ENCODE measurements at regions not wholly inside any gene's neighbourhood (a gene's known extent, or its start where the extent isn't known, plus 50 kb on each side); places are given as distances from the start of the nearest gene placed in this dataset.

DNA sequence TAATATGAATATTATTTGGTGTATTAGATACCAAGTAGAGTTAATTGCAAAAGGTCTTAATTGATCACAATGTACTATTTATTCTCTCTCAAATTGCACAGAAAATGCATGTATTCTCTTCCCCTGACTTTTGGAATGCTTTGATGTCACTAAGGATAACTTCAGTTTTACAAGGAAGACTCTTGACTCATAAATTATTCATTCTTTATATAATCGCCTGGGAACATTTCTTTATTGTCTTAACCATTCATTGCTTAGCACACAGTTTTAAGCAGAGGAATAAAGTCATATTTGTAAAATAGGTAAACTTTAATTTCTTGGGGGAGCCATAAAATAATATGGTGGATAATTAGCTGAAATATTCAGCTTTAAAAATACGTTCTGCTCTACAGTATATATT, 306.0 kb upstream of the TMEM229A start:
- no peak for TF ChIP-seq EZH2phosphoT487 (IDR thresholded peaks at IDR 0.05; ENCODE audit: low read length)
- TF ChIP-seq, protein P1, sequence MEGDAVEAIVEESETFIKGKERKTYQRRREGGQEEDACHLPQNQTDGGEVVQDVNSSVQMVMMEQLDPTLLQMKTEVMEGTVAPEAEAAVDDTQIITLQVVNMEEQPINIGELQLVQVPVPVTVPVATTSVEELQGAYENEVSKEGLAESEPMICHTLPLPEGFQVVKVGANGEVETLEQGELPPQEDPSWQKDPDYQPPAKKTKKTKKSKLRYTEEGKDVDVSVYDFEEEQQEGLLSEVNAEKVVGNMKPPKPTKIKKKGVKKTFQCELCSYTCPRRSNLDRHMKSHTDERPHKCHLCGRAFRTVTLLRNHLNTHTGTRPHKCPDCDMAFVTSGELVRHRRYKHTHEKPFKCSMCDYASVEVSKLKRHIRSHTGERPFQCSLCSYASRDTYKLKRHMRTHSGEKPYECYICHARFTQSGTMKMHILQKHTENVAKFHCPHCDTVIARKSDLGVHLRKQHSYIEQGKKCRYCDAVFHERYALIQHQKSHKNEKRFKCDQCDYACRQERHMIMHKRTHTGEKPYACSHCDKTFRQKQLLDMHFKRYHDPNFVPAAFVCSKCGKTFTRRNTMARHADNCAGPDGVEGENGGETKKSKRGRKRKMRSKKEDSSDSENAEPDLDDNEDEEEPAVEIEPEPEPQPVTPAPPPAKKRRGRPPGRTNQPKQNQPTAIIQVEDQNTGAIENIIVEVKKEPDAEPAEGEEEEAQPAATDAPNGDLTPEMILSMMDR (IDR thresholded peaks at IDR 0.05; ENCODE audit: low read length), result no peak
- H3K9me3 ChIP-seq (replicated peaks; ENCODE audit: insufficient read depth, low read length), result no peaks in the 10 kb centered on the region
- H3F3A ChIP-seq (ENCODE audit: insufficient read depth, low read length), result no peaks in the 10 kb centered on the region
- no peaks in the 10 kb centered on the region for H3K79me2 ChIP-seq (ENCODE audit: low read length)
- H3K9me2 ChIP-seq (replicated peaks; ENCODE audit: insufficient read depth, low read length), result no peaks in the 10 kb centered on the region
- no peak overlapping the region for H3K4me3 ChIP-seq (ENCODE audit: low read length)
- no peak overlapping the region for H3K9ac ChIP-seq (ENCODE audit: low read length)
- H4K20me1 ChIP-seq (ENCODE audit: insufficient read depth, low read length), result no peaks in the 10 kb centered on the region
- no peak overlapping the region for H3K4me2 ChIP-seq (ENCODE audit: low read depth, low read length)
- H3K36me3 ChIP-seq (replicated peaks; ENCODE audit: insufficient read depth, low read length), result no peaks in the 10 kb centered on the region
- no peak overlapping the region for H2AFZ ChIP-seq (ENCODE audit: low read length)
- DNase-seq, result no peak
- H3K27me3 ChIP-seq (replicated peaks; ENCODE audit: insufficient read depth, low read length), result no peaks in the 10 kb centered on the region
- H3K4me1 ChIP-seq (ENCODE audit: low read length), result no peaks in the 10 kb centered on the region
- no peak overlapping the region for H3K27ac ChIP-seq (ENCODE audit: low read length)

DNA sequence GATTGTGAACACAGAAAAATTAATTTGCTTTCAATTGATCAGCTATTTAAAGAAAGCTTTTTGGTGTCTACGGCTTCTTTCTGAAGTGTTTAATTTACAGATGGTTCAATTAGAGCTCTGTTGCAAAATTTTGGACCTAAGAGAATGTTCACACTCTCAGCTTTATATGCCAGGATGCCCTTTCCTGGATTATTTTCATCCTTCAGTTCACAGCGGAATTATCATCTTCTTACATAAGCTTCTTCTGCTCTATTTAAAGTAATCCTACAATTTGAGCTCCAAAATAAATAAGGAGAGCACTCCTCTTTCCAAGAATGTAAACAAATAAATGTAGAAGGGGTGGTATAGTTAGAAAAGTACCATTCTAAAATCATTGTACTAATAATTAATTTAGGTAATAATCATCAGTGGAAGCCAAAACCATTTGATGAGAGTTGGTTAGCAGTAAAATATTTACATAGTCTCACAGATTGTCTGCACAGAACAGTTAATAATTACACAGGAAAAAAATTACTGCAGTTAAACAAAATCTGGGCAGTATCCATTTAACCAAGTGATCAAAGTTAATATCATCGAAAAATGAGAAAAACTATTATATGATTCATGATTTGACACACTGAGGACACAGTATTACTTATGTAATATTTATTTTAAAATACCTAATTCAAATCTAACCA, 298.0 kb upstream of the TMEM229A start:
- Histone ChIP-seq H2AFZ (ENCODE audit: low read length) (no peak overlapping the region), H3K36me3 (replicated peaks; ENCODE audit: insufficient read depth, low read length) (no peaks in the 10 kb centered on the region), H3F3A (ENCODE audit: insufficient read depth, low read length) (no peaks in the 10 kb centered on the region), H3K9me3 (replicated peaks; ENCODE audit: insufficient read depth, low read length) (no peaks in the 10 kb centered on the region), H3K4me3 (ENCODE audit: low read length) (no peak overlapping the region), H4K20me1 (ENCODE audit: insufficient read depth, low read length) (no peaks in the 10 kb centered on the region), H3K4me1 (ENCODE audit: low read length) (no peaks in the 10 kb centered on the region), H3K4me2 (ENCODE audit: low read depth, low read length) (no peak overlapping the region), H3K79me2 (ENCODE audit: low read length) (no peaks in the 10 kb centered on the region), H3K9ac (ENCODE audit: low read length) (no peak overlapping the region), H3K27me3 (replicated peaks; ENCODE audit: insufficient read depth, low read length) (no peaks in the 10 kb centered on the region), H3K9me2 (replicated peaks; ENCODE audit: insufficient read depth, low read length) (no peaks in the 10 kb centered on the region), H3K27ac (ENCODE audit: low read length) (no peak overlapping the region)
- no peak for DNase-seq
- TF ChIP-seq, protein P1 (IDR thresholded peaks at IDR 0.05; ENCODE audit: low read length), result no peak
- TF ChIP-seq EZH2phosphoT487 (IDR thresholded peaks at IDR 0.05; ENCODE audit: low read length), result no peak
- no peak for TF ChIP-seq EZH2 (optimal IDR thresholded peaks at IDR 0.05; ENCODE audit: low read depth, low read length)

DNA sequence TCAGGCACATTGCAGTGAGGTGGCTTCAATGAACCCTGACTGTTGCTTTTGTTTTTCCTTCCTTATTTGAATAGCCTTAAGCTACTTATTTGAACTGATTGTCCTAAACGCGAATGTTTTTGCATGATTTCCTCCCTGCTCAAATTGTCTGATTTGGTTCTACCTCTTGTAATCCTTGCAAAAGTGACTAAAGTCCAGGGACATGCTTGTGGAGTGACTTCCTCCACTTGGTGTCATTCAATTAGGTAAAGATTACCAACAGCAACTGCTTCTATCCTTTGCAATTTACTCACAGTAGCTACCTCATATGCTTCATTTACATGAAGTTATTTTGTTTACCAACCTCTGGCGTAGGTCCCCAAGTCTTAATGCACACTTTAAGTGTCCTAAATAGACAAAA, 295.9 kb upstream of the TMEM229A start:
- no peaks in the 10 kb centered on the region for H3K9me3 ChIP-seq (replicated peaks; ENCODE audit: insufficient read depth, low read length)
- no peaks in the 10 kb centered on the region for H4K20me1 ChIP-seq (ENCODE audit: insufficient read depth, low read length)
- H3K9ac ChIP-seq (ENCODE audit: low read length), result no peak overlapping the region
- no peaks in the 10 kb centered on the region for H3F3A ChIP-seq (ENCODE audit: insufficient read depth, low read length)
- H3K79me2 ChIP-seq (ENCODE audit: low read length), result no peaks in the 10 kb centered on the region
- H3K4me3 ChIP-seq (ENCODE audit: low read length), result no peak overlapping the region
- DNase-seq, result no peak
- TF ChIP-seq, protein P1 (IDR thresholded peaks at IDR 0.05; ENCODE audit: low read length), result no peak
- TF ChIP-seq EZH2phosphoT487 (IDR thresholded peaks at IDR 0.05; ENCODE audit: low read length), result no peak
- no peak for TF ChIP-seq EZH2 (optimal IDR thresholded peaks at IDR 0.05; ENCODE audit: low read depth, low read length)
- no peak overlapping the region for H3K4me2 ChIP-seq (ENCODE audit: low read depth, low read length)
- H2AFZ ChIP-seq (ENCODE audit: low read length), result no peak overlapping the region
- H3K9me2 ChIP-seq (replicated peaks; ENCODE audit: insufficient read depth, low read length), result no peaks in the 10 kb centered on the region
- no peaks in the 10 kb centered on the region for H3K36me3 ChIP-seq (replicated peaks; ENCODE audit: insufficient read depth, low read length)
- no peaks in the 10 kb centered on the region for H3K27me3 ChIP-seq (replicated peaks; ENCODE audit: insufficient read depth, low read length)
- H3K27ac ChIP-seq (ENCODE audit: low read length), result no peak overlapping the region
- H3K4me1 ChIP-seq (ENCODE audit: low read length), result no peaks in the 10 kb centered on the region

Data from MM.1S (cell line).